Neuronal stem cell (in vitro differentiated cells): ENCODE measurements at regions not wholly inside any gene's neighbourhood (a gene's known extent, or its start where the extent isn't known, plus 50 kb on each side); places are given as distances from the start of the nearest gene placed in this dataset.

Experiments
- DNase-seq: peaks from one replicate; pipeline ENCODE4 v3.0.0-alpha.2; 2013; ENCODE audit warnings: low spot score
- H2AFZ ChIP-seq: one replicate; pipeline ENCODE4 v1.6.1; 2013; ENCODE audit warnings: mild to moderate bottlenecking, low read length, inconsistent platforms
- H2AK5ac ChIP-seq: 2 replicates; pipeline ENCODE4 v1.6.1; 2013; ENCODE audit warnings: low read depth, mild to moderate bottlenecking, inconsistent platforms, low read length, moderate library complexity, mixed read lengths
- H2BK120ac ChIP-seq: 2 replicates; pipeline ENCODE4 v1.6.1; 2013; ENCODE audit warnings: low read depth, mild to moderate bottlenecking, inconsistent platforms, low read length, moderate library complexity, mixed read lengths
- H2BK12ac ChIP-seq: one replicate; pipeline ENCODE4 v1.6.1; 2013; ENCODE audit warnings: low read length, inconsistent platforms
- H2BK15ac ChIP-seq: 2 replicates; pipeline ENCODE4 v1.6.1; 2013; ENCODE audit warnings: mild to moderate bottlenecking, low read length, inconsistent platforms, mixed read lengths
- H2BK5ac ChIP-seq: one replicate; pipeline ENCODE4 v1.6.1; 2013; ENCODE audit warnings: inconsistent platforms, mild to moderate bottlenecking, low read length, moderate library complexity
- H3K14ac ChIP-seq: one replicate; pipeline ENCODE4 v1.6.1; 2013; ENCODE audit warnings: low read length, inconsistent platforms
- H3K18ac ChIP-seq: 2 replicates; pipeline ENCODE4 v1.6.1; 2013; ENCODE audit warnings: low read length, inconsistent platforms
- H3K23ac ChIP-seq: 2 replicates; pipeline ENCODE4 v1.6.1; 2013; ENCODE audit warnings: low read depth, mild to moderate bottlenecking, mixed read lengths, low read length, inconsistent platforms; ENCODE audit not compliant: poor library complexity
- H3K27ac ChIP-seq: replicated peaks from 3 replicates; pipeline ENCODE4 v1.5.1; 2013; ENCODE audit warnings: low read length, inconsistent platforms
- H3K27me3 ChIP-seq, 3 experiments: 2 replicates each; pipeline ENCODE4 v1.6.1; 2013; ENCODE audit warnings: low read length in 3 of 3, mild to moderate bottlenecking in 2 of 3, inconsistent platforms in 1 of 3, low read depth in 1 of 3, mixed read lengths in 1 of 3, moderate library complexity in 1 of 3; ENCODE audit not compliant: control insufficient read depth in 3 of 3, insufficient read depth in 3 of 3
- H3K36me3 ChIP-seq, 2 donors: replicated peaks in 1 of 2; 2 replicates each; pipeline ENCODE4 v1.6.1; 2013; ENCODE audit warnings: low read length in 2 of 2; ENCODE audit not compliant: control insufficient read depth in 2 of 2, insufficient read depth in 2 of 2
- H3K4ac ChIP-seq: 2 replicates; pipeline ENCODE4 v1.6.1; 2013; ENCODE audit warnings: inconsistent platforms, mild to moderate bottlenecking, low read length, moderate library complexity
- H3K4me1 ChIP-seq, 2 donors: 1 replicate in 1 of 2; 2 replicates in 1 of 2; pipeline ENCODE4 v1.6.1; 2013; ENCODE audit warnings: low read length in 2 of 2, low read depth in 1 of 2; ENCODE audit not compliant: control insufficient read depth in 2 of 2, insufficient read depth in 1 of 2
- H3K4me2 ChIP-seq: one replicate; pipeline ENCODE4 v1.6.1; 2013; ENCODE audit warnings: mild to moderate bottlenecking, low read length, inconsistent platforms; ENCODE audit not compliant: insufficient read depth, poor library complexity, severe bottlenecking
- H3K4me3 ChIP-seq, 2 donors: 2 replicates each; pipeline ENCODE4 v1.5.1; 2013; ENCODE audit warnings: low read length in 2 of 2, mild to moderate bottlenecking in 2 of 2, inconsistent platforms in 1 of 2, moderate library complexity in 1 of 2
- H3K79me1 ChIP-seq: one replicate; pipeline ENCODE4 v1.6.1; 2013; ENCODE audit warnings: low read depth, mild to moderate bottlenecking, inconsistent platforms, low read length, moderate library complexity
- H3K9ac ChIP-seq: one replicate; pipeline ENCODE4 v1.6.1; 2013; ENCODE audit warnings: mild to moderate bottlenecking, low read depth, low read length, inconsistent platforms; ENCODE audit not compliant: poor library complexity
- H3K9me3 ChIP-seq, 2 donors: replicated peaks in 1 of 2; 2 replicates each; pipeline versions ENCODE3 to v1.6.1; 2013; ENCODE audit warnings: low read length in 2 of 2, mild to moderate bottlenecking in 2 of 2, inconsistent platforms in 1 of 2, low read depth in 1 of 2, mixed read lengths in 1 of 2, moderate library complexity in 1 of 2; ENCODE audit not compliant: control insufficient read depth in 2 of 2, insufficient read depth in 1 of 2
- H4K8ac ChIP-seq: one replicate; pipeline ENCODE4 v1.6.1; 2013; ENCODE audit warnings: low read depth, mild to moderate bottlenecking, inconsistent platforms, low read length, moderate library complexity
- H4K91ac ChIP-seq: one replicate; pipeline ENCODE4 v1.6.1; 2013; ENCODE audit warnings: low read length, low read depth, mild to moderate bottlenecking, inconsistent platforms; ENCODE audit not compliant: poor library complexity
- WGBS, 2 donors: extraction: QIAGEN DNeasy Blood & Tissue Kit; methylation state at CpG; one replicate each; pipeline ENCODE4 v1.1.7; 2013; ENCODE audit warnings: missing lambda C conversion rate in 2 of 2, mixed read lengths in 1 of 2; ENCODE audit not compliant: insufficient read length in 2 of 2, insufficient replicate concordance in 1 of 2; ENCODE audit errors: extremely low coverage in 2 of 2; 5-methylcytosine and 5-hydroxymethylcytosine counted together

- H3K4me3 ChIP-seq: no peak overlapping the region
- H4K91ac ChIP-seq: no peak overlapping the region
- H3K9ac ChIP-seq: no peak overlapping the region
- no peak overlapping the region for H2AK5ac ChIP-seq
- H3K23ac ChIP-seq: no peak overlapping the region
- no peak overlapping the region for H3K18ac ChIP-seq
- no peak overlapping the region for H2AFZ ChIP-seq
- H3K14ac ChIP-seq: no peak overlapping the region
- H3K4me2 ChIP-seq: no peak overlapping the region
- H3K9me3 ChIP-seq: no peaks in the 10 kb centered on the region
- no peak overlapping the region for H2BK120ac ChIP-seq
- H3K27ac ChIP-seq: no peak overlapping the region
- no peak for DNase-seq
- no peak overlapping the region for H2BK15ac ChIP-seq
- H2BK12ac ChIP-seq: no peak overlapping the region
- H3K79me1 ChIP-seq: no peaks in the 10 kb centered on the region
- peaks cover 0 to 4% of the 10 kb centered on the region in 2 donors for H3K4me1 ChIP-seq
- no peak overlapping the region for H3K4ac ChIP-seq
- no CpG with 5 or more reads among the region's 8 CpGs for WGBS, 2 donors
- H4K8ac ChIP-seq: no peak overlapping the region
- H3K27me3 ChIP-seq: no peaks in the 10 kb centered on the region
- H2BK5ac ChIP-seq: no peak overlapping the region
- H3K36me3 ChIP-seq: no peaks in the 10 kb centered on the region
These were observed 137.3 kb upstream of the SLC24A5 start for GRCh38 chr15:47983533-47983932.

GRCh38 chr15:47985568-47985967 lies 135.2 kb upstream of the SLC24A5 start:
- H3K27me3 ChIP-seq: no peaks in the 10 kb centered on the region
- no peak overlapping the region for H4K91ac ChIP-seq
- no peaks in the 10 kb centered on the region for H3K79me1 ChIP-seq
- no peak overlapping the region for H3K27ac ChIP-seq
- H3K36me3 ChIP-seq: no peaks in the 10 kb centered on the region
- H2AFZ ChIP-seq: no peak overlapping the region
- no peaks in the 10 kb centered on the region for H3K9me3 ChIP-seq
- H3K14ac ChIP-seq: no peak overlapping the region
- H2BK12ac ChIP-seq: no peak overlapping the region
- no peak overlapping the region for H2BK15ac ChIP-seq
- no peak overlapping the region for H3K4me3 ChIP-seq
- no peak overlapping the region for H3K18ac ChIP-seq
- H3K4ac ChIP-seq: no peak overlapping the region
- H3K4me1 ChIP-seq: peaks cover 0 to 4% of the 10 kb centered on the region in 2 donors
- no peak overlapping the region for H3K4me2 ChIP-seq
- no CpG with 5 or more reads among the region's 4 CpGs for WGBS, 2 donors
- H2BK5ac ChIP-seq: no peak overlapping the region
- H2AK5ac ChIP-seq: no peak overlapping the region
- no peak overlapping the region for H3K23ac ChIP-seq
- no peak overlapping the region for H3K9ac ChIP-seq
- no peak overlapping the region for H2BK120ac ChIP-seq
- no peak overlapping the region for H4K8ac ChIP-seq
- DNase-seq: no peak

- no peak overlapping the region for H4K91ac ChIP-seq
- H3K79me1 ChIP-seq: no peaks in the 10 kb centered on the region
- H3K9me3 ChIP-seq: no peaks in the 10 kb centered on the region
- no peak overlapping the region for H3K4ac ChIP-seq
- H3K23ac ChIP-seq: no peak overlapping the region
- DNase-seq: no peak
- H3K4me2 ChIP-seq: no peak overlapping the region
- no peak overlapping the region for H2BK12ac ChIP-seq
- H3K4me3 ChIP-seq: no peak overlapping the region
- H3K27ac ChIP-seq: no peak overlapping the region
- H4K8ac ChIP-seq: no peak overlapping the region
- no peak overlapping the region for H3K18ac ChIP-seq
- H2BK15ac ChIP-seq: no peak overlapping the region
- no peak overlapping the region for H2AK5ac ChIP-seq
- H3K27me3 ChIP-seq: no peaks in the 10 kb centered on the region
- no peak overlapping the region for H2BK5ac ChIP-seq
- no CpG with 5 or more reads among the region's 4 CpGs for WGBS, 2 donors
- no peak overlapping the region for H3K9ac ChIP-seq
- H3K4me1 ChIP-seq: peaks cover 0 to 4% of the 10 kb centered on the region in 2 donors
- H3K14ac ChIP-seq: no peak overlapping the region
- no peaks in the 10 kb centered on the region for H3K36me3 ChIP-seq
- no peak overlapping the region for H2BK120ac ChIP-seq
- no peak overlapping the region for H2AFZ ChIP-seq
These were observed 133.3 kb upstream of the SLC24A5 start for GRCh38 chr15:47987461-47987860.

DNA sequence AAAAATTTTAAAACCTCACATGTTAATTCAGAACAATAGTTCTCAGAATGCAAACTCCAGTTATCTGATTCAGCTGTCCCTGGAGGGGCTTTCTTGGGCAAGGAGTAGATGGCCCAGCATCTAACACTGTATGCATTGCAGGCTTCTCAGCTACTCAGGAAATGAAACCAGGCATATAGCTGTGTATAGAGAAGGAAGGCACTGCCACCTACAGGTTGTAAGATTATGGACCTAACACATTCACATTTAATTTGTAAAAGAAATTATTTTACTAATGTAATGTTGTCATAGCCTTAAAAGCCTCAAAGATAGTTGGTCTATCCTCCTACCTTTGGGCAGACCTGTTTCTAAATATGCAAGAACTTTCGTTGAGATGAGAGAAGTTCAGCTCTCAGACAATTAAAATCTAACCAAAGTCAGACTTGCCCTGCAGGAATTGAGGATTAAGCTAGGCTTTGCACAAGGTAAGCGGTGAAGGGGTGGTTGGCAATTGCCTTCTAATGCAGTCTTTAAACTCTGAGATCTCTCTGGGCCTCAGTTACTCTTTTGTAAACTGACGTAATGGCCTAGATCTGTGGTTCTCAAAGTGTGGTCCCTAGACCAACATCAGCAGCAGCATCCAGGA lies 132.8 kb upstream of the SLC24A5 start:
- Histone ChIP-seq H3K4ac (no peak overlapping the region), H3K14ac (no peak overlapping the region), H3K9ac (no peak overlapping the region), H3K27ac (no peak overlapping the region), H3K36me3 (no peaks in the 10 kb centered on the region), H4K8ac (no peak overlapping the region), H2AFZ (no peak overlapping the region), H3K79me1 (no peaks in the 10 kb centered on the region), H3K4me1 (peaks cover 0 to 4% of the 10 kb centered on the region in 2 donors), H2BK12ac (no peak overlapping the region), H3K23ac (no peak overlapping the region), H2AK5ac (no peak overlapping the region), H2BK5ac (no peak overlapping the region), H3K4me2 (no peak overlapping the region), H4K91ac (no peak overlapping the region), H3K27me3 (no peaks in the 10 kb centered on the region), H2BK15ac (no peak overlapping the region), H3K9me3 (no peaks in the 10 kb centered on the region), H3K4me3 (no peak overlapping the region), H2BK120ac (no peak overlapping the region), H3K18ac (no peak overlapping the region)
- no CpG with 5 or more reads among the region's 3 CpGs for WGBS, 2 donors
- peak; percentile 50 for DNase-seq
